ENCODE measurements at regions not wholly inside any gene's neighbourhood (a gene's known extent, or its start where the extent isn't known, plus 50 kb on each side); places are given as distances from the start of the nearest gene placed in this dataset.

- no peak for DNase-seq (ENCODE audit: low read depth in 2 of 2)
These were observed 171.8 kb upstream of the PITX1 start for GRCh38 chr5:135205632-135206349.

- DNase-seq (ENCODE audit: low read depth in 2 of 2), result no peak
These were observed 170.1 kb upstream of the PITX1 start for GRCh38 chr5:135204151-135204600.

GRCh38 chr5:135203593-135204036 is 169.6 kb upstream of the PITX1 start:
- DNase-seq (ENCODE audit: low read depth in 2 of 2), result no peak

DNA sequence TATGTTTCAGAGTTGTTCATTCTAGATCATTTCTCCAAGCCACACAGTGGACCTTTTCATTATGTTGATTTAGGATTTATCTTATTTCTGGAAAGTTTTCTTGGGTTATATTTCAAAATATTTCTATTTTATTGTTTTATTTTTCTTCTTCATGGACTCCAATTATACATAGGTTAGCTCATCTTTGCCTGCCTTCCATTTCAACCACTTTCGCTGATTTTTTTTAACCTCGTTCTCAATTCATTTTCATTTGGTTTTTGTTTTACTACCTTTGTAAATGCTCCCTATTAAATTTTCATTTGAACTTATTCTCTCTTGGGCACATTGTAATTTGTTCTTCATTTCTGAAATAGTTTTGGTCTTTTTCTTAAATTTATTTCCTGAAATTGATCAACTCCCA is 169.0 kb upstream of the PITX1 start:
- DNase-seq (ENCODE audit: low read depth in 2 of 2), result no peak

DNA sequence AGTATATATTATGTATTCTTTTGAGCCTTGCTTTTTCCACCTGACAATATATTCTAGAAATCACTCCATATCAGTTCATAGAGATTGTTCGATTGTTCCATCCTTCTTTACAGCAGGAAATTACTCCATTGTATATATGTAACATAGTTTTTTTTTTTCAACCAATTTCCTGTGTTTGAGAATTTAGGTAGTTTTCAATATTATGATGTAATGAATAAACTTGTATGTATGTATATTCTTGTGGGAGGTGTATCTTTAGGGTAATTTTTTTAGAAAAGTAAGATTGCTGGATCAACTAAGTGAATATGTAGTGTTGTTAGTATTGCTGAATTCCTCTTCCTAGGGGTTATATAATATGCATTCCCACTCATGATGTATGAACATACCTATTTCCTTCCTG is 165.9 kb upstream of the PITX1 start:
- no peak for DNase-seq (ENCODE audit: low read depth in 2 of 2)

DNA sequence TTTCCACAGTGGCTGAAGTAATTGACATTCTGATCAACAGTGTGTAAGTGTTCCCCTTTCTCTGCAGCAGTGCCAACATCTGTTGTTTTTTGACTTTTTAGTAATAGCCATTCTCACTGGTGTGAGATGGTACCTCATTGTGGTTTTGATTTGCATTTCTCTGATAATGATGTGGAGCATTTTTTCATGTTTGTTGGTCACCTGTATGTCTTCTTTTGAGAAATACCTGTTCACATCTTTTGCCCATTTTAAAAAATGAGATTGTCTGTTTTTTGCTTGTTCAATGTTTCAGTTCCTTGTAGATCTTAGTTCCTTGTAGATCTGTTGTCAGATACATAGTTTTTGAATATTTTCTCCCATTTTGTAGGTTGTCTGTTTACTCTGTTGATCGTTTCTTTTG is 162.5 kb upstream of the PITX1 start:
- DNase-seq (ENCODE audit: low read depth in 2 of 2), result no peak

- no peak for DNase-seq (ENCODE audit: low read depth in 2 of 2)
These were observed 161.2 kb upstream of the PITX1 start for GRCh38 chr5:135195270-135195608.

DNA sequence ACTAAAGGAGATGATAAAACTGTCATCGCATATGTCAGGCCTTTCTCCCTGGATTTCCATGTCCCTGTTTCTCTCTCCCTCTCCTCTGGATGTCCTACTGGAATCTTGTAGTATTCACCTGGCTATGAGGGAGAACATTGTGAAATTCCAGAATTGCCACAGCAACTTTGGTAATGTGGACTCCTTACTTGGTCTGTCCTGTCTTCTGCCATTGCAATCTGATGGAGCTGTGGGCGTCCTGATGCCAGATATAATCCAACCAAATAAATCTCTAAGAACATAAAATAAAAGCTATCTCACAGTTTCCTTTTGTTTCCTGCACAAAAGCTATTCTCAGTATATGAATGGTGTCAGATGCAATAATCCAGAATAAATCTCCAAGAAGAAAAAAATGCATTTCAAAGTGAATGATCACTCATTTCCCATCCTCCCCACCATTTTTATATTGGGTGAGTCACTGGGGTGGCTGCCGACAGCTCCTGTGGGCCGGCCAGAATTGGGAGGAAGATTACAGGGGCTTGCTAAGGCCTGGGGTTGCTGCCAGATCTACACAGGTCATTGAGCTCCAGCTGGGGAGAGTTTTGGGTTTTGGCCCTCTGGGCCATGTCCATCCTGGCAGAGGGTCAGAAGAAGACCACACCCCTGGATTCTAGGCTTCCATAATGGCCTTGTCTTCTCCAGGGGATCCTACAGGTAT is 160.7 kb upstream of the PITX1 start:
- DNase-seq (ENCODE audit: low read depth in 2 of 2), result no peak

DNA sequence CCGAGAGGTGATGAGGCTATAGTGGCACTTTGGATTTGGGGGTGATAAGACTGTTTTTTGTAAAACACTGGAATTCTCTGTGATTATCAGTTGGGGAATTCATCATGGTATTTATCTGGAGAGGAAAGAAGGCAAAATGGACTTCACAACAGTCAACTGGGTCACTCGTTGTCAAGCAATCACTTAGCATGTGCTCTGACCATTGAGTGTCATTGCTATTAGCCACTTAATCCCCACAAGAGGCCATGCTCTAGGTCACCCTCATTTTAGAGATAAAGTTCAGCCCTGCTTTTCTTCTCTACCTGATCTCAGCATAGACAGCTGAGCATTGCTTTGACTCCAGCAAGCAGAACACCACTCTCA is 160.1 kb upstream of the PITX1 start:
- DNase-seq (ENCODE audit: low read depth in 2 of 2), result no peak

- DNase-seq (ENCODE audit: low read depth in 2 of 2), result peak in 1 of 2 donors; percentile 84
These were observed 159.4 kb upstream of the PITX1 start for GRCh38 chr5:135193213-135194125.

GRCh38 chr5:135192351-135192750 is 158.3 kb upstream of the PITX1 start:
- DNase-seq (ENCODE audit: low read depth in 2 of 2), result no peak

DNA sequence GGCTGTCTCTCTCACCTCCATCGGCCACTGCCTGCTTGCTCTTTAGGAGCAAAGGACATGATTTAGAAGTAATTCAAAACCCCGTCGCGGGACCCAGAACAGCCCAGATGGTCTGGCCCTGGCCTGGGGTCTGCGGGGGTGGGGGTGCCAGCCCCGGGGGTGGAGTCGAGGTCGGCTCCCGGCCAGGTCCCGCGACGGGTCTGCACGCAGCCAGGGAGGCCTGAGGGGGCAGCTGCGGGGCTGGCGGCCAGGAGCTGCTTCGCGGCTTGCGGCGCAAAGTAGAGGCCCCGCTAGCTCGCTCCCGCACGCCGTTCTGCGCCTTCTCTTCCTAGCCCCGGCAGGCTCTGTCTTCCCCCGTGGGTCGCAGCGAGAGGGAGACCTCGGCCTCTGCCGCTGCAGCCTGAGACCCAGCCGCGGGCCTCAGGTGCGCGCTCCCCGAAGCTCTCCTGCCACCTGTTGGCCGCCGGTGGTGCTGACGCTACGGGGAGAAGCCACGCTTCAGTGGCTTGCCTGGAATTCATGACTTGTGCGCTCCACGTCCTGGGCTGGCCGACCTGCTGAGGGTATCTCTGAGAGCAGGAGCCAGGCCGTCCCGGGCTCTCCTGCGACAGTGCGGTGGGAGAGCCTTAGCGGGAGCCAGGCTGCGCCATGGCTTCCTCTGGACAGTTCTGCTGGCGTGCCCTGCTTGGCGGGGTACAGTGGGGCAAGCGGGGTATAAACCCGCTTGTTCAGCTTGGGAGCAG is 157.2 kb upstream of the PITX1 start:
- peak; percentile 72 to 79 for DNase-seq (ENCODE audit: low read depth in 2 of 2)

DNA sequence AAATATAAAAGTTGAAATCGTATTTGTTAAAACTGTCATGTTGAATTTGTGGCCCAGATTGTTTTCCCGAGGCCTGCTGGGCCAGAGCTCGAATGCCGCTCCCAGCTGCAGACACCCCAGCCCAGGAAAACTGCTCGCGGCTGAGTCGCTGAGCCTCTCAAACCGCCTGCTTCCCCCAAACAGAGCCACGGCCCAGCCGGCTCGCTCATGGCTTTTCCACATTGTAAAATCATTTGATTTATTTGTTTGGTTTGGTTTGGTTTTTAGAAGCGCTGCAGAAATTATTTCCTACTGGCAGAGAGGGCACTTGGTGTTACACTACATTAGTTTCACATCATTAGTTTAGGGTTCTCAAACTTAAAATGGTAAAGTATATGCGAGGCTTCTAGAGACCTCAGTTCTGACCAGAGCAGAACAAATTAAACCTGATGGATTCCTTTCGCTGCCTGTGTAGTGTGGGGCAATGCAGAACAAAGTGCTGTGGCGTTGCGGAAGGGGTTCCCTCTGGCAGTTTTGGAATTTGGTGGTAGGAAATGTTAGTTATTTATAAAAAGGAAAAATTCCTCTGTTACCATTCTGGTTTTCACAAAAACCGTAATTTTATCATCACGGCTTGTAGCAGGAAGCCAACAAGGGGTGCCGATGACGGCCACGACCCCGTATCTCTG is 156.5 kb upstream of the PITX1 start:
- no peak for DNase-seq (ENCODE audit: low read depth in 2 of 2)

DNA sequence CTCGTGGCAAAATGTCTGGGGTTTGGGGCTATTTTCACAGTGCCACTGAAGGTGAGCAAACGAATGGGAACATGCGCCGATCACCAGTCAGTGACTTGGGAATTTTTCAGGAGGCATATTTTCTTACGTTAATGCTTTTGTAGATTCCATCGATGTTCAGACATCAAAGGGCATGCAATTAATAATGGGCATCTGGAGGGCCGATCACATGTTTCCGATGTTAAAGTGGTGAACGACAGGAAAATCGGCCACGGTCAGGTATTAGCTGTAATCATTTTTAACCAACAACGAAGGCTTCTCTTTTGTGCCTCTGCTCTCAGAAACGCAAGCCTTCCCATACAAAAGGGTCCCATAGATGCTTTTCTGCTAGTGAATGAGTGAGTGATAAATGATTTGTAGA is 155.0 kb upstream of the PITX1 start:
- no peak for DNase-seq (ENCODE audit: low read depth in 2 of 2)

DNA sequence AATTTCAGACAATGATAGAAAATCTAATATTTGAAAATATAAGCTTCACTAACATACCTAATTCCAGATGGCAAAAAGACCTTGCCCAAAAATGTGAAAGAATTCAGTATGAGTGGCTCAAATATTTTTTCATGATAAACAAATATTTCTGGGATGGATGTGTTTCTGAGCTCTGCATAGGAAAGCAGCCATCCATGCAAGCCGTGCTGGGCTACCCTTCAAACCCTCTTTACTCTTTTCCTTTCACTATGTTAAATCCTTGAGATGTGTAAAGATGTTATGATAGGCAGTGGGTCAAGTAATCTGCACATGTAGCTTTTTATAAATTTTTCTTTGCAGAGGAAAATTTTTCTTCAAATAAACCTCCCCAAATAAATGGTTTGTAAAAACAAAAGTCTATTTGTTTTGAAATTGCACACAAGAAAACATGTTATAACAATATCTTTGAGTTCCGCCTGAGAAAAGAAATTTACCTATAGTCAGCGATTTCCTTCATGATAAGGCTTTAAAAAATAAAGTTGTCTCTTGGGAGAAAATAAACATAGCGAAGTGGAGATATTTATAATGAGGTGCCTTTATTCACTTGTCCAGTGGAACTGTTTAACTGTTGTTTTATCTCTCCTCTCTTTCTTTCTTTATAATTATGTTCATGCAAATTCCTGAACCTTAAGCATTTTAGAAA is 154.3 kb upstream of the PITX1 start:
- DNase-seq (ENCODE audit: low read depth in 2 of 2), result no peak

DNA sequence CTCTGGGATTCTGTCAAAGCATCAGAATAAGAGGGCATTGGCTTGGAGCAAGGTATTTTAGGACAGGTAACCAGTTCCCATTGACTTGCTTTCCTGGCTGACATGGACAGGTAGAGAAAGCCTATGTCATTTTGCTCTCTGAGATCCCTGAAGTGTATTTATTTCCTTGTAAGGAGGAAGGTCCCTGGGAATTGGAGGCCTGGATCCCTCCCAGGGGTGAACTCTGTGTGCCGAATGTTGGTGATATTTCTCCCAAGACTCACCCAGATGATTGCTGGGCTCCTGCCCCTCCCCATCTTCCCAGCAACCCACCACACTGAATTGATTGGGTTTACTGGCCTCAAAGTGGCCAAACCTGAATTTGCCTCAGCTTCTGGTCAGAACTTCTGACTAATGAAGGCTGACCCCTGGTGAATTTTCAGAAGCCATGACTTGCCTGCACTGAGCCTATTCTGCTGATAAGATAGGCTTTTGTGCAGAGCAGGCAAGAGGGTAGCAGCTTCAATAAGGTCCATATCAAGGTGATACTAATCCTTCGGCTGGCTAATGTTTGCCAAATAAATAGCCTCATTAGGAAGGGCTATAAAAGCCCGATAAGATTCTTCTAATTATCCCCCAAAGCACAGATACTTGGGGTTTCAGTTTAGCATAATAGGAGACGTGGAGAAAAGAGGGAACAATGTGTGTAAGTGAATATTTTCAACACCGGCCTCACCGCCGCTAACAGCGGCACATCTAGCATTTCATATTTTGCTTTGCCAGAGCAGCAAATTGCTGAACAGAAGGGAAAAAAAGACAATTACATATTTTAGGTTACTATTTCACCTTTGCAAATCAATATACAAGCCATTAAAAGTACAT is 152.9 kb upstream of the PITX1 start:
- no peak for DNase-seq (ENCODE audit: low read depth in 2 of 2)

GRCh38 chr5:135185481-135186065 is 151.5 kb upstream of the PITX1 start:
- DNase-seq (ENCODE audit: low read depth in 2 of 2), result no peak

DNA sequence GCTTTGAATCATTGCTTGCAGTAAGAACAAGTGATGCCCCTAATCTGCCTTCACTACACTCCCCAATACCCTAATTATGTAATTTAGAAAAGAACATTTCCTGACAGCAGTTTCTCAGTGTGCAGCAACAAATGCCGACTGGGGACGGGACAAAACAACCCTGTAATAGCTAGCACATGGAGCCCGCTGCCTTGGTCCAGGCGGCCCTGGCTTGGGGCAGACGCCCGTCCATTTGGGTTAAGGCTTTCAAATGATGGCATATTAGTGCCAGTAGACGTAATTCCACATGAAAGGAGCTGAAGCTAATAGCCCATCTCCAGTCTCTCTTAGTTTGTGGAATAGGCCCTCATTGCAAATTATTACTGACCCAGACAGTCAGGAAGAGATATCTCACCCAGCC is 150.6 kb upstream of the PITX1 start:
- no peak for DNase-seq (ENCODE audit: low read depth in 2 of 2)

- DNase-seq (ENCODE audit: low read depth in 2 of 2), result no peak
These were observed 149.4 kb upstream of the PITX1 start for GRCh38 chr5:135183464-135183863.

Data from lung microvascular endothelial cell (primary cell).